Epithelial cell of proximal tubule (primary cell): ENCODE measurements at regions not wholly inside any gene's neighbourhood (a gene's known extent, or its start where the extent isn't known, plus 50 kb on each side); places are given as distances from the start of the nearest gene placed in this dataset.
A peak's percentile ranks its signal among the peaks of the same experiment; 100 is the strongest.

Experiments
- DNase-seq: peaks from one replicate; pipeline ENCODE4 v3.0.0-alpha.2; 2011; ENCODE audit warnings: low read depth
- H3K4me3 ChIP-seq: 2 replicates; pipeline ENCODE4 v1.5.1; 2011; ENCODE audit warnings: low read depth, mild to moderate bottlenecking, low read length
- TF ChIP-seq, protein P1 (sequence below): conservative IDR thresholded peaks from 2 replicates; pipeline ENCODE4 v1.5.1; 2012; ENCODE audit warnings: low read depth, mild to moderate bottlenecking, low read length

DNA sequence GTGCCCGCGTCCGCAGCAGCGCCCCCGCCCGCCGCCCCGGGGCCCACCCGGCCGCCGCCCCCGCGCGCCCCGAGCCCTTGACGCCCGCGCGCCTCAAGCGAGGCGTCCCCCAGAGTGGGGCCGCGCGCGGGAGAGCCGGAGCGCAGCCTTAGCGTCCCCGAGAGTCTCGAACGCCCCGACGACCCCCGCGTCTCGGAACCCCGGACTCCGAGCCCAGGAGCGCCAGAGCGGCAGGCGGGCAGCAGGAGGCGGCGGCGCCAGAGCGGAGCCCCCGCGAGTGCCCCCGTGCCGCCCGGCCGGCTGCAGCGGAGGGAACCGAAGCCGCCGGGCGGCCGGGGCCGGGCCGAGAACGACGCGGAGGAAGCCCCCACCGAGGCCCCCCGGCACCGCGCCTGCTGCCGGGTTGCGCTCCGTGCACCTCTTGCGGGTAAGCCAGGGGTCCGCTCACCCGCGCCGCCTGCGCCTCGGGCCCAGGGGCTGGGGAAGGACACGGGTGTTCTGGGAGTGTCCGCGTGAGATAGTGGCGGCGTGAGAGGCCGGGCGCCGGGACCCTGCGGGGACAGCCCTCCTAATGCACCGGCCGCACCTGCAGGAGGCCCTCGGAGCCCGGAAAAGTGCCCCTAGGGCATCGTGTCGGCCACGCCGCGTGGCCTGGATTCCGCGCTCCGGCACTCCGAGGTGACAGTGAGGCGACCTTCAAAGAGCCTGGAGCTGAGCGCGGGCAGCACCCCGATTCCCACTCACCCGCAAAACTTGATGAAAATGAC, 52.0 kb upstream of the ULK4 start:
- peak overlapping the region; percentile 90 for H3K4me3 ChIP-seq
- no peak for DNase-seq
- TF ChIP-seq, protein P1, sequence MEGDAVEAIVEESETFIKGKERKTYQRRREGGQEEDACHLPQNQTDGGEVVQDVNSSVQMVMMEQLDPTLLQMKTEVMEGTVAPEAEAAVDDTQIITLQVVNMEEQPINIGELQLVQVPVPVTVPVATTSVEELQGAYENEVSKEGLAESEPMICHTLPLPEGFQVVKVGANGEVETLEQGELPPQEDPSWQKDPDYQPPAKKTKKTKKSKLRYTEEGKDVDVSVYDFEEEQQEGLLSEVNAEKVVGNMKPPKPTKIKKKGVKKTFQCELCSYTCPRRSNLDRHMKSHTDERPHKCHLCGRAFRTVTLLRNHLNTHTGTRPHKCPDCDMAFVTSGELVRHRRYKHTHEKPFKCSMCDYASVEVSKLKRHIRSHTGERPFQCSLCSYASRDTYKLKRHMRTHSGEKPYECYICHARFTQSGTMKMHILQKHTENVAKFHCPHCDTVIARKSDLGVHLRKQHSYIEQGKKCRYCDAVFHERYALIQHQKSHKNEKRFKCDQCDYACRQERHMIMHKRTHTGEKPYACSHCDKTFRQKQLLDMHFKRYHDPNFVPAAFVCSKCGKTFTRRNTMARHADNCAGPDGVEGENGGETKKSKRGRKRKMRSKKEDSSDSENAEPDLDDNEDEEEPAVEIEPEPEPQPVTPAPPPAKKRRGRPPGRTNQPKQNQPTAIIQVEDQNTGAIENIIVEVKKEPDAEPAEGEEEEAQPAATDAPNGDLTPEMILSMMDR = no peak

DNA sequence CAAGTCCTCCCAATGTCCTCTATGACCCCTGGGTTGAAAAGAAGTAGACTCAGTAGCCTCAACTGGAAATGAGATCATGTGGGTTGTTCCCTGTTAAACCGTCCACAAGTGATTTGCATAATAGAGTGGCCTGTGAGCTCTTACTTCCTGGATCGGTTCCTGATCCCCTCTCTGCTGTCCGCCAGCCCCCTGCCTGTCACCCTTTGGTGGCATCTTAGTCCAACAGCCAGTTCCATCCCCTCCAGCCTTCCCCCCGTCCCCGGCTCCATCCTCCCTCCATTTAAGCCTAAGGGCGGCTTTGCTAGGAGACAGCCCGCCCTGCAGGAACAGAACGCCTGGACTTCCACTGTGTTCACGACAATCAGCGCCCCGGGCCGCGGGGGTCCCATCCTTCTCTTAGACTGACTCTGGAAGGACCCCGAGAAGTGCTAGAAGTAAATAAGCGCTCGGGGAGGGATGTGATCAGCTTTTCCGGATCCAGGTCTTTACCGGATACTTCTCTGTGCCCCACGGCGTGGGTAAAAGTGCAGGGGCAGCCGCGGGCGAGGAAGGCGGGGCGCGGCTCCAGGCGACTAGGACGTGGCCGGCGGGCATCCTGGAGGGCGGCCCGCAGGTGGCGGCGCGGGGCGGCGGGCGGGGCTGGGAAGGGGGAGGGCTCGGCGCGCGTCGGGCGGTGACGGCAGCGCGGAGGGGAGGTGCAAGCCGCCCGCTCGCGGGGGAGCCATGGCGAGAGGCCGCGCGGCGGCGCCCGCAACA, 51.2 kb upstream of the ULK4 start:
- TF ChIP-seq, protein P1 = no peak
- no peak for DNase-seq

DNA sequence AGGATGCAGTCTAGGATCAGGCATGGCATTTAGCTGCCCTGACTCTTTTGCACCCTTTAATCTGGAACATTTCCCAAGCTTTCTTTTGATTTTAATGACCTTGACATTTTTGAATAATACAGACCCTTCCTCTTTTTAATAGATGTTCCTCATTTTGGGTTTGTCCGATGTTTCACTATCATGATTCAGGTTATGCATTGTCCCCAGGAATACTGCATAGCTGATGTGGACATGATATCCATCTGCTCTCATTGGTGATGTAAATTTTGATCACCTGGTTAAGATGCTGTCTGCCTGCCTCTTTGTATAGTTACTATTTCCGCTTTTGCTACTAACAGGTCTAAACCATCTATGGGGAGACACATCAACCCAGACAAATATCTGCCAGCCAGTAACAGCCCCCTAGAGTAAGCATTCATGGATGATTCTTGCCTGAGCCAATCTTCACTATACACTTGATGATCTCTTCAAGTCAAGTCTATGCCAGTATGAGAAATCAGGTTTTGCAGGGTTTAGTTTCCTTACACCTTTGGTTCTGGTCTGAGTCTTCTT, 50.6 kb upstream of the ULK4 start:
- peak overlapping the region; percentile 68 for H3K4me3 ChIP-seq
- TF ChIP-seq, protein P1 = no peak
- DNase-seq = no peak

More for the DNA sequence above, 51.2 kb upstream of the ULK4 start:
- H3K4me3 ChIP-seq = peak overlapping the region; percentile 90
